Posterior cingulate gyrus (tissue), 11 donors: ENCODE measurements at regions not wholly inside any gene's neighbourhood (a gene's known extent, or its start where the extent isn't known, plus 50 kb on each side); places are given as distances from the start of the nearest gene placed in this dataset.
"Not testable (repeated sequence)": the region's sequence is repeated elsewhere in the genome, so short reads cannot be mapped to it uniquely, and the experiment has no call there.

Experiments
- DNase-seq, 10 donors: peaks; one replicate each; pipeline versions ENCODE4 v3.0.0 to v3.0.0-alpha.2; 2020 to 2021; ENCODE audit warnings: mixed read lengths in 3 of 10
- intact Hi-C: fragments of 100-400 bp; cut with DNase I; formaldehyde crosslinking; loops from one replicate; pipeline ENCODE4 v1.15.1; 2023

DNA sequence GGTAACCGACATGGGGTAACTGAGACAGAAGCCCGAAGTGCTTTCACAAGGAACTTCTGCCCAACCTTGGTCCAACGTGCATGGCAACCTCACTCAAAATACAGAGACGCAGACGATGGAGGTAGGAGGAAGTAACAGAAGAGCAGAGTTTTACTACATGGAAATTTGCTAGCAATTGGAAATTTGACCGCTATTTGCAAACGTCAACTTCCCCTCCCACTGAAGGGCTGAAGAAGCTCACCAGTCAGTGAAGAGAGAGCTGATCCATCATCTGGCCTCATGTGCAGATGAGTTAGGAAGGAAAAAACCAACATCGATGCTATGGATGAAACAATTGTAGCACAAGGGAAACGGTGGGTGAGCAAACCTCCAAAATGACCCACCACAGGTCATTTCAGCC lies 196.7 kb downstream of the RGS3 start:
- no peak for DNase-seq
- intact Hi-C loops, result no loop called here

DNA sequence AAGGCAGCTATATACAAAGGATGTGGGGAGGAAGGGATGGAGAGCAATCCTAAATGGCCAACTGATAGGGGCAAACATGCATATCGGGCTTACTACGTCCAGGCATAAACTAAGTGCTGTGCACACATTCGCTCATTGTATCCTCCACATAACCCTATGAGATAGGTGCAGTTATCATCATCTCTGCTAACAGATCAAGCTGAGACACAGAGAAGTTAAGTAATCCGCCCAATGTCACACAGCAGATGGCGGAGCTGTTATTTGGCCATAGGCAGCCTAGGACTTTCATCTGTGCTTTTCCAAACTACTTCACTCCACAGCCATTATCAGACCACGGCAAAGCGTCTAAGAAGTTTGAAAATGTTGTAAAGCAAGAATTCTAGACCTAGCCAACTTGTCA lies 197.5 kb downstream of the RGS3 start:
- DNase-seq, result no peak
- intact Hi-C loops, result no loop called here

DNA sequence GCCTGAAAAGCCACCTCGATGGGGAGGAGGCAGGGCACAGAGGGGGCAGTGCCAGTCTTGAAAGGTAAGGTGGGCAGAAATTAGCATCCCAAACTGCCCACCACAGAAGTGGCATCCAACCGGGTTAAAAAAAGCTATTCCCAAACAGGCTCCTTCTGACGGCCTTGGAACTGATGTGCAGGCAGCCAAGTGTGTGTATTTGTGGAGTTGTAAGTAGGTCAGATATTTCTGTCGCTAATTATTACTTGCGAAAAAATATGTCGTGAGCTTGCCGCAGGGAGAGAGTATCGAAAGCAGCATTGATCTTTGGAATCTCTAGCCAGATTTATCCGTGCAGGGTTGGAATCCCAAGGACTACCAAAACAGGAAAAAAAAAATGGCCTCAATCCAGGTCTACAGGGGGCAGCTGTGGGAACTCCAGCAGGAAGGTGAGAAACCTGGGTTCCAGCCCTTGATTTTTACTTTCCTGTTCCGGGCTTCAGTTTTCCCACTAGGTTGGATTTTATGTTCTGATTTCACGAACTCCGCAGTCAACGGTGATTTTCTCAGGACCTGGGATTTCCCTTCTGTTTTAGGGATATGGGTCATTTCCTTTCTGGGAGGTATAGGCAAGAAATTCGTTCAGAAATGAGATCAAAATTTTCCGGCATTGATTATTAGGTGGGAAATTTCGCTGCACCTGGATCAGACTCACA lies 200.8 kb downstream of the RGS3 start:
- DNase-seq, result peak in 1 of 10 donors; percentile 25
- intact Hi-C loops, result no loop called here

DNA sequence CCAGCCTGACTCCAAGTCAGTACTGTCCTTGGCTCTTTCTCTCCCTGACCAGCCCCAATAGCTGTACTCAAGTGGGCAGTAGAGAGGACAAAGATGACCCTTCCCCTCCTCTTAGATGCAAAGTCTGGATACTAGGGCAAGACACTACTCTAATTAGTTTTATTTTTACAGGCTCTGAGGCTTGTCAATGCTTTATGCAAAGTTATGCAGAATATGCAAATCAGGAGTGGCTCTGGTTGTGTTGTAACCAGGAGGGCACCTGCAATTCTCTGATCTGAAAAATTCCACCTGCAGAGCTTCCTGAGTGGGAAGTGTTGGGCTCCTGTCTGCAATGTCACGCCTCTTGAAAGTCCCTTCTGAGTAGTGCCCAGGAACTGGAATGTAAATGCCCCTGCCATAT lies 201.5 kb downstream of the RGS3 start:
- no peak for DNase-seq

DNA sequence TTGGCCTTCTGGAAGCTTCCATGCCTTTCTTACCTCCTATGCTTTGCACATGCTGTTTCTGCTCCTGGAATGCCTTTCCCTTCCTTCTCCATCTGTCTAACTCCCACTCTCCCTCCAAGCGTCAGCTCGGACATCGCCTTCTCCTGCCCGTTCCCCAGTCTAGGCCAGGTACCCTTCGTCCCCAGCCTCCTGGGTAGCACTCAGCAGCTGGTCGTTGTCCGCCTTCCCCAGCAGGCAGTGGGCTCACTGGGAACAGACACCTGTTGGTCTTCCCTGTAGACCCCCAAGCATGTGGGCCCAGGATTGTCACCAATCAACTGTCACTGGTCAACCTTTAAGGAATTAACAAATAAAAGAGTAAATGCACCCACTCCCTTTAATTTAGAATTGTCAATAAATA lies 202.2 kb downstream of the RGS3 start:
- DNase-seq, result no peak
- intact Hi-C loops, result no loop called here

More for the DNA sequence above, 201.5 kb downstream of the RGS3 start:
- intact Hi-C loops, result no loop called here

DNA sequence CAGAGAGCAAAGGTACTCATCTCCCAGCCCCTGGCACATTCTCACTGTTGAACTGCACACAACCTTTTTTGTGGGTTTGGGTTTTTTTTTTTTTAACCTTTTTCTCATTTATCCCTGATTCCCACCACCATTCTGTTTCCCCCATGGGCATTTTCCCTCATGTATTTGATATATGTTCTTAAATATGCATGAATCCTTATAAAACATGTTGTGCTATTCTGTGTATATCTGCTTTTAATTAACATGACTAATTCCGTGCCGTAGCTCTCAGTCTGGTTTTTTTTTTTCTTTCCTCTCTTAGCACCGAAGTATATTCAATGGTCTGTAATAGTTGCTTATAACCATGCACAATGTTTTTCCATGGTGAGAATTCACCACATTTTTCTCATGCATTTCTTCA lies 204.5 kb downstream of the RGS3 start:
- no peak for DNase-seq
- intact Hi-C loops, result no loop called here

DNA sequence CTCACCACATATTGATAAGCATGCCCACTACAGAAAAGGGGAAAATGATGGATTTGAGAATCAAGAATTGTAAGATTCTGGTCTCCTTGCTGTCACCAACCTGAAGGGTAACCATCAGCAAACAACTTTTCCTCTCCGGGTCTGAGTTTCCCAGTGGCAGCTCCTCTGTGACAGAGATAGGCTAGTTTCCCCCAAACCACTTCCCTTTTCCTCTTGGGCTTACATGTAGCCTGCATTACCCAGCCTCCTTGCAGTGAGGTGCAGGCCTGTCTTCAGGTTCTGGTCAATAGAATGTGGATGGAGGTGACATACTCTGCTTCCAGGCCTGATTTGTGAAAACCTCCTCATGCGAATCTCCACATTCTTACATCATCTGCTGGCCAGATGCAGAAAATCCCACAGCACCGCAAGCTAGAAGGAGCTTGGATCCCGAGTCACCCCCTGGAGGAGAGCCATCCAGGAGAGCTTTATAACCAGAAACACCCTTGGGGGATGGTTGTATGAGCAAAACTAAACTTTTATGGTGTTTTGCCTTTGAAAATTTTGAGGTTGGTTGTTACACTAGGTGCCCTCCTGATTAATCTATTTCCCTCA lies 206.1 kb downstream of the RGS3 start:
- no peak for DNase-seq
- intact Hi-C loops, result no loop called here

DNA sequence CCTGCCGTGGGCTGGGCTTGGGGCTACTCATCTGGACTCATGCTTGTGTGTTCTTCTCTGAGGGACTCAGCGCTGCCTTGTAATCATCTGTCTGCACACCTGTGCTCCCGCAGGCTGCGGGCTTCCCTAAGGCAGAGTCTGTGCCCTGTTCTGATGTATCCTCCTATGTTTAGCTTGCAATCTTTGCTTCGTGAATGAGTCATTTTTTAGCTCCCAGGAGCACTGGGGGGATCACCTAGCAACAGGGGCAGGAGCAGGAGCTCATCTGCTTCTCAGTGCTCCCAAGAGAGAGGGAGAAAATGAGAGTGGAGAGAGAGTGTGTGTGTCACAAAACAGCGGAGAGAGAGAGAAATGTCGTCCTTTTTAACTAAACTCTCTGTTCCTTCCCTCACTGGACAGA lies 202.4 kb upstream of the ZNF618 start:
- DNase-seq, result no peak
- intact Hi-C loops, result no loop called here

DNA sequence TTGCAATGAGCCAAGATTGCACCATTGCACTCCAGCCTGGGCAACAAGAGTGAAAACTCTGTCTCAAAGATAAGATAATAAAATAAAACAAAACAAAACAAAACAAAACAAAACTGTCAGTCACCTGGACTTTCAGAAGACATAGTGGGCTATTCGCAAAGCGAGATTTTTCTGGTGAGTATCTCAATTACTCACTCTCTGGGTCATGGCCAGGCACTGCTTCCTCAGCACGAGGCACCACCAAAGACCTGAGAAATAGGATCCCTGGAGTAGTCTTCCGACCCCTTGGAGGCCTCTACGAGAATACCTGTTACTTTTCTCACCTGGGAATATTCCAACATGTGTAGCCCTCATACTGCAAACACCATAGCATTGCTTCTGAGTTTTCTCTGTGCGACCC lies 201.7 kb upstream of the ZNF618 start:
- intact Hi-C loops, result no loop called here
- no peak for DNase-seq

DNA sequence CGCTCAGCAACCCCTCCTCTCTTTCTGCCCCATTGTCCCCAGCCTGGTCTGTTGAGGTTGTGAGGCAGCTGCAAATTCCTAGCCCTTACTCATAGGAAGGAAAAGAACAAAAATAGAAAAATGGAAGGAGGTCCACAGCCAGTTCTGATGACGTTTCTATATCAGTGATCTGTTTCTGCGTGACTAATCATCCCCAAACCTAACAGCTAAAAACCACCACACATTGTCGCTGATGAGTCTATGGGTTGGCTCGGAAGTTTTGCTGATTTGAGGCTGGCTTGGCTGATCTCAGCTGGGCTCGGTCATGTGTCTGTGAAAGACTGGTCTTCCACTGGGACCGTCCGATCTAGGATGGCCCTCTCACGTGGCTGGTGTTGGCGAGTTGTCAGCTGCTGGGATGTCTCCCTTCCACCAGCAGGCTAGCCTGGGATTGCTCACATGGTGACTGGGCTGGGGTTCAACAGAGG lies 200.6 kb upstream of the ZNF618 start:
- intact Hi-C loops, result no loop called here
- DNase-seq, result no peak

DNA sequence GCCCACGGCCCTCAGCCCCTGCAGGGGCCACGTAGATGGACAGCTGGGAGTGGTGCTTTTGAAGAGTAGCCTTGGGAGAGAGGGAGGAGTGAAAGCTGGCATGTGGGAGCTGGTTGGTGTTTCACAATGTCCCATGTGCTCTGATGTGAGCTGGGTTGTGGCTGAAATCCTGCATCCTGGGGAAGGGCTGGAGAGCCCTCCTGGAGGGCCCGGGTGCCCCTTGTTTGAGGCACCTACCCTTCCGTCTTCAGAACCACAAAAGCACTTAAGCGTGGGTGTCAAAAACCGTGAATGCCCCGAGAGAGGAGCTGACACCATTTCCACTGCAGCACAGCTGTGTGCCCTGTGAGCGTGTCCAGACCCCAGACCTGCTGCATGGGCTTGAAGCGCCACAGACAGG lies 199.1 kb upstream of the ZNF618 start:
- DNase-seq, result no peak
- intact Hi-C loops, result no loop called here

DNA sequence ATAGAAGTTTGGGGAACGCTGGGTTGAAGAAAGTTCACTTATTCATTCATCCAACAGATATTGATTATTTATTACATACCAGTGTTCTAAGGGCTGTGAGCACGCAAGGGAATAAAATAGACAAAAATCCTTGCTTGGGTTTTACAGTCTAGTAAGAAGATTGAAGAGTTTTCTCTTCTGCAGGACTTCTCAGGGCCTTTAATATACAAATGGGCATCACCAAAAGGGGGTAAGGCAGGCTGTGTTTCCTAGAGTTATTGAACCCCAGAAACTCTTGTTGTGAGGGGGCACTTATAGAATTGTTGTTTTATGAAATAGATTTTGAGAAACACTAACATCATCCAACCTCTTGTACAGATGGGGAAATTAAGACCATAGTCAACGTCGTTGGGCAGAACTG lies 198.5 kb upstream of the ZNF618 start:
- DNase-seq, result no peak
- intact Hi-C loops, result no loop called here

DNA sequence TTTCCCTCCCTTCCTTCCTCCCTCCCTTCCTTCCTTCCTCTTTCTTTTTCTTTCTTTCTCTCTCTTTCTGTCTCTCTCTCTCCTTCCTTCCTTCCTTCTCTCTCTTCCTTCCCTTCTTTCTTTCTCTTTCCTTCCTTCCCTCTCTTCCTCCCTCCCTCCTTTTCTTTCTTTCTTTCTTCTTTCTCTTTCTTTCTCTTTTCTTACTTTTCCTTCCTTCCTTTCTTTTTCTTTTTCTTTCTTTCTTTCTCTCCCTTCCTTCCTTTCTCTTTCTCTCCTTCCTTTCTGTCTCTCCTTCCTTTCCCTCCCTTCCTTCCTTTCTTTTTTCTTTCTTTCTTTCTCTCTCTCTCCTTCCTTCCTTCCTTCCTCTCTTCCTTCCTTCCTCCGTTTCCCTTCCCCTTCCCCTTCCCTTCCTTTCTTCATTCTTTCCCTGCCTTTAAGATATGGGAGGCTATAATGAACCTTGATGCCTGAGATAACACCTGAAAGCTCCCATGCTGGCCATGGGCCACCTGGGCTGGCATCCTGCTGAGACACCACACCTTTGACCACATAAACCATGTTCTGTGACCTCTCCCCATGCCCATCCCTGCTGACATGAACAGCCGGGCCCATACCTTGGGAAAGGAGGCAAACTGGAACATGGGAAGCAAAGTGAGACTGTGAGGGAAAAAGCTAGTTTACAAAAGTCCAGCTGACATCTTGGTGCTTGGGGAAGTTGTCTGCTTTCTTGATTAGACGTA lies 197.8 kb upstream of the ZNF618 start:
- DNase-seq, result peak in 1 of 10 donors; percentile 32

DNA sequence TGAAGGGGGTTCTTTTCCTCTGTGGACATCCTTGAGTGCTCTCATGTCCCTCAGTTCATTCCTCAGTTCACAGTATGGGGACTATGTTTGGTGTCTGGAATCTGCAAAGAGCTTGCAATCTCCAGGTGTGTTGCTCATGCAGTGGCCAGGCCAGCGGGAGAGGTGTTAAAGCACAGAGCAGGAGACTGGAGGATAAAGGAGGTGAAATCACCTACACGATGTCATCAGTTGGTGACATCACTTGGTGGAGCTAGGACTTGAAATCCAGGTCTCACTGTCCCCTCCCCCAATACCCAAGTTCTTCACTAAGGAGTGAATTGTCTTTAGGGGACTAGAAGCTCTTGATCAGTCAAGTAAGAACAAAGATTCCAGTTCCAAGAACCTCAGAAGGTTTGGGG lies 197.3 kb upstream of the ZNF618 start:
- DNase-seq, result no peak
- intact Hi-C loops, result no loop called here

More for the DNA sequence above, 197.8 kb upstream of the ZNF618 start:
- intact Hi-C loops, result no loop called here

DNA sequence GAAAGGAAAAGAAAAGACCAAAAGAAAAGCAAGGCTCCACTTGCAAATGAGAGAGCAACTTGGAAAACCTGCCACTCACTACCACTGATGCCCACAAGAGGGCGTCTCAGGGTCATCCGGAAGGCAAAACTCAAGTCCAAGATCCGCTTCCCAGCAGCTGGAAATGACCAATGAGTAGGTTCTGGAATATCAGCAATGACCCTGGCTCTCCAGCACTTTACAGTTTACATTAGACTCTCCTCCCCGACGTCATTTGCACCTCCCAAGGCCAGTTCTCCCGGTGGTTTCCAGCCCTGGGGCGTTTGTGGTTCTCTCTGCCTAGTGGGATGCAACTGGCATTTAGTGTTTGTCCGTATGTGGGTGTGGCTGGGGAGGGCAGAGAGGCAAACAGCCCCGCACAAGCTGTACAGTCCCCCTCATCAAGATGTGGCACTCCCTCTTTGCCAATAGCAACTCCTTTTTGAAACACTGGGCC lies 193.8 kb upstream of the ZNF618 start:
- intact Hi-C loops, result loop anchor here (5.0 to 10.0 kb wide), 2 partner anchors 192 to 350 kb away; partner anchors contain the start of gene ZNF618

DNA sequence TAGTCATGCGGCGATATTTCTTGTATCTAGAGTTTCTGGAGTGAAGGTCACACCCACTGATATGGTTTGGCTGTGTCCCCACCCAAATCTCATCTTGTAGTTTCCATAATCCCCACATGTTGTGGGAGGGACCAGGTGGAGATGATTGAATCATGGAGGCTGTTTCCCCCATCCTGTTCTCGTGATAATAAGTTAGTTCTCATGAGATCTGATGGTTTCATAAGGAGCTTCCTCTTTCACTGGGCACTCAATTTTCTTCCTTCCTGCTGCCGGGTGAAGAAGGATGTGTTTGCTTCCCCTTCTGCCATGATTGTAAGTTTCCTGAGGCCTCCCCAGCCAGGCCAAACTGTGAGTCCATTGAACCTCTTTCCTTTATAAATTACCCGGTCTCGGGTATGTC lies 190.5 kb upstream of the ZNF618 start:
- not testable (repeated sequence) for DNase-seq
- intact Hi-C loops, result loop anchor here (10.0 kb wide), 1 partner anchor 189 kb away; the partner anchor contains the start of gene ZNF618

More for the DNA sequence above, 193.8 kb upstream of the ZNF618 start:
- peak; percentile 59 to 95 (median 82) for DNase-seq

DNA sequence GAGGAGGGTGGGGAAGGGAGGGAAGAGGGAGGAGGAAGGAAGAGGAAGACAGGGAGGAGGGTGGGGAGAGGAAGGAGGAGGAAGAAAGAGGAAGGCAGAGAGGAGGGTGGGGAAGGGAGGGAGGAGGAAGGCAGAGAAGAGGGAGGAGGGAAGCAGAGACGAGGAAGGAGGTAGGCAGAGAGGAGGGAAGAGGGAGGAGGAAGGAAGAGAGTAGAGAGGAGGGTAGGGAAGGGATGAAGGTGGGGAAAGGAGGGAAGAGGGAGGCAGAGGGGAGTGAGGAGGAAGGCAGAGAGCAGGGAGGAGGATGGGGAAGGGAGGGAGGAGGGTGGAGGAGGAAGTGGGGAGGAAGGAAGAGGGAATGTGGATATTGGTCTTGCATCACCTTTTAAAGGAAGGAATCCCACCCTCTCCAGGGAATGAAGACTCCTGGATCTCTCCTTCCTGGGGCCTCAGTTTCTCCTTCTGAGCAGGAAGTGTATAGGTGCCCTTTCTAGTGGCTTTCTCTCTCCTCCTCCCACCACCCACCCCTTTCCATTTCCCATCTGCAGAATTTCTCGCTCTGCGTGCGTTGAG lies 188.9 kb upstream of the ZNF618 start:
- DNase-seq, result peak in 1 of 10 donors; percentile 5
- intact Hi-C loops, result loop anchor here (10.0 kb wide), 1 partner anchor 188 kb away; the partner anchor contains the start of gene ZNF618

DNA sequence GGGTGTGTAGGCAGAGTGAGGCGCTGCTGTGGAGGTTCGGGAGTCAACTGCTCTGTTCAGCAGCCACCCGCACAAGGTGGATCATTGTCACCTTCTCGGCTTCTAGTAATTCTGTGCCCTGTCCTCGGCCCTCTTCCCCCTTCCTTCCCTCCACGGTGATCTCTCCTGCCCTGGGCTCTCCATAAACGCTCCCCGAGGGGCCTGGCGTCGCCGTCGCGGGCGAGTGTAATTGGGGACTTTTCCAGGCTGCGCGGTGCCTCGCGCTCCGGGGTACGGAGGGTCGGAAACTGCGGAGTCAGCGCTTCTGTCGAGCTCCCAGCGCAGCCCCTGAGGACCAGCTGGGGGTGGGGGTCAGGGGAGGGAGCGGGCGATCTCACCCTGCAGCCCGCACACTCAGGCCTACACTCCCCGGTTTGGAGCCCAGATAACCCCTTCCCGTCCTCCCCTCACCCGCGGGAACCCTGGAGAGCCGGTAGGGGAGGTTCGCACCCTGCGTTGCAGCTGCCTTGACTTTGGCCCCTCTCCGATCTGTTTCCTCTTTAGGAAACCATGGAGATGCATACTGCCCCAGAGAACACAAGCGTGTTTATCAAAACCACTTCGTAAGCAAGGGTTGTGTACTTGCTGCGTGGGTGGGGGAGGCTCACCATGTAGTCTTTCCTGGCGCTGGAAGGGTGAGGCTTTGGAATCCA lies 188.3 kb upstream of the ZNF618 start:
- intact Hi-C loops, result loop anchor here (10.0 kb wide), 1 partner anchor 187 kb away; the partner anchor contains the start of gene ZNF618
- DNase-seq, result peak in 1 of 10 donors; percentile 45

DNA sequence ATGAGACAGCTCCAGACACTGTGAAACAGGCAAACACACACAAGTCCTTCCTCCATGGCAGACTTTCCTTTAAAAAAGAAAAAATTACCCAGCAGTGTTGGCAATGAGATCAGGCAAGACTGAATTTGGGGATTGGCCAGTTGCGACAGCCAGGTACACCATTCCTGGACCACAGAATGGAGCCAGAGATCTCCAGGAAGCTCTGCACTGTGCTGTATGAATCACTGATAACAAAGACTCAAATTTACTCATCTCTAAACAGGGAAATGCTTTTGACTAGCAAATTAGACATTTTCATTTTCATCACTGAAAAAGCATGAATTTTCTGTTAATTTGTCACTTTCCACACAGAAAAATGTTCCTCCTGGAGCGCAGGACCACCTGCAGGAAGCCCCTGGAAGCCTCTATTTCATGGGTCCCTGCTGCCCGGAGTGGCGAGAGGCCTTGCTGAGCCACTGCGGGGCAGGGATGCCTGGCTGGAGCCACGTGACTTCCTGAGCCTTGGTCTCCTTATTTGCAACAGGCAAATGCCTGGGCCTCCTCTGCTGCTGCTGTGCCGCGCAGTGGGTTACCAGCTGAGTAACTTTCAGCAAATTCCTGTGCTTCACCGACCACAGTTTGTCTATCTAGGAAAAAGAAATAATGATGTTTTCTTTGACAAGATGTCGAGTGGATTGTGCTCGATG lies 185.9 kb upstream of the ZNF618 start:
- peak in 1 of 10 donors; percentile 50 for DNase-seq
- intact Hi-C loops, result no loop called here

DNA sequence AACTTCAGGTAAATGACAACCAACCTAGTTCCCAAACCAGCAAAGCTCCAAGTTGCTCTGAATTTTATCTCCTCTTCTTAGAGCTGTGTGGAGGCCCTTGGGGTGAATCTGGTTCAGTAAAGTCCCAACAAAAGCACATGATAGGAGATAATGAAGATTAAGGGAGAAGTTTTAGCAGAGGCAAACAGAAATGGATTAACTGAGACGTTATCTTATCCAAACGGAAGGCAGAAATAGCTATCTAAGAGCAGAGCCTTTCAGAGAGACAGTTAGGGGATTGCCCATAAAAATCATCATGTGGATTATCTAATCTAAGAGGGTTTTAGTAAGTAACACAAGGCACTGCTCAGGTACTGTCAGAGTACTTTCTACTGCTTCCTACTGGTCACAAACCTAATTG lies 183.9 kb upstream of the ZNF618 start:
- intact Hi-C loops, result no loop called here
- DNase-seq, result no peak
